GM21737 (cell line): ENCODE measurements at regions not wholly inside any gene's neighbourhood (a gene's known extent, or its start where the extent isn't known, plus 50 kb on each side); places are given as distances from the start of the nearest gene placed in this dataset.
"Not testable (repeated sequence)": the region's sequence is repeated elsewhere in the genome, so short reads cannot be mapped to it uniquely, and the experiment has no call there.

Experiments
- ATAC-seq: cut with Tn5 transposase; IDR thresholded peaks from one replicate; pipeline ENCODE4 v1.9.1; 2021; ENCODE audit warnings: mild to moderate bottlenecking, moderate library complexity; ENCODE audit not compliant: unreplicated experiment

GRCh38 chr19:31525610-31526147 is 176.4 kb upstream of the TSHZ3 start:
- ATAC-seq: no peak

DNA sequence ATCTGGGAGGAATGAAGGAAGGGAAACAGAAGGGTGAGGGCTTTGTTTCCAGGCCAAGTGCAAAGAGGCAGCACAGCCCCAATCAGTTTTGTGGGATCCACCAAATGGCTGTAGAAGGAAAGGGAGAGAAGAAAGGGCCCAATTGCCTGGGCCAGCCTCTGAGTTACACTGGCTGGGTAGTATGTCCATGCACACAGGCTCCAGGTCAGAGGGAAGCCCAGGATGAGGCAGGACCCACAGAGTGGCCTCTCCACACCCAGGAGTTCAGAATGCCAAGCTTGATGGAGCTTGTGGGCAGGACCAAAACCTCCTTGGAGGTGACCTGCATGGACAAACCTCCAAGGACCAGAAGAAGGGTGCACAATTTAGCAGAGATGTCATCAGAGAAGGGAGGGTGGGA is 178.2 kb upstream of the TSHZ3 start:
- ATAC-seq: no peak

DNA sequence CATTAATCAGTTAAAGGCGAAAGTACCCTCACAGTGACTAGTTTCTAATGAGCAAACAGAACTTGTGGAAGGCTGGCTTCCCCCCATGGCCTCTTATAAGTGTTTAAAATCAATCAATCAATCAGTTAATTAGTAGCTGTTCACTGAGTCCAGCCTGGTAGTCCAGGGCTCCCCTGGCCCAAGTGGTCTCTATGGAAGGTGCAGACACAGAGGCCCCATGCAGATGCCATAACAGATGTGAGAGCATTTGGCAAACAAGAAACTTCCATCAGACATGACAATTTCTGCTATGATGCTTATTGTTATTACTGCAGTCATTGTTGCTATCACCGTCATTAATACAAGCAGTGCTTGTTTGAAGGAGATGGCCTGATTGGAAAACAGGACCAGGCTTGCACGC is 179.0 kb upstream of the TSHZ3 start:
- ATAC-seq: no peak

- no peak for ATAC-seq
Measured at GRCh38 chr19:31529121-31529520, 179.9 kb upstream of the TSHZ3 start.

DNA sequence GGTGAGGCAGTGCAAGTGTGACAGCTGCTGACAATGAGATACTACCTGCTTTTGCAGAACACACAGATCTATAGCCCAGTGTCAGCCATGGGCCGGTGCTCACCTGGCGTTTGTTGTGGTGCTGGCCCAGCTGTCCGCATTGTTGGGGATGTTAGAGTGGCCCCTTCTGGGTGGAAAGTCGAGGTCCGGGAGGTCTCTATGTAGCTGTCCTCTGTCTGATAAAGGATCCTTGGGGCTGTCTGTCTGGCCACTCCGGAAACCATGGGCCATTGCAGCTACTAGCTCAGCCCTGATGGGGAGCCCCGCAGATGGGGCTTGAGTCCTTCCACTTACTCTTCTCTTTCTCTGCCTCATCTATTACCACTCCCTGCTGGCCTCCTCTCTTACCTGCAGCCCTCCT is 181.5 kb upstream of the TSHZ3 start:
- ATAC-seq: no peak

GRCh38 chr19:31531326-31531725 is 182.1 kb upstream of the TSHZ3 start:
- ATAC-seq: no peak

DNA sequence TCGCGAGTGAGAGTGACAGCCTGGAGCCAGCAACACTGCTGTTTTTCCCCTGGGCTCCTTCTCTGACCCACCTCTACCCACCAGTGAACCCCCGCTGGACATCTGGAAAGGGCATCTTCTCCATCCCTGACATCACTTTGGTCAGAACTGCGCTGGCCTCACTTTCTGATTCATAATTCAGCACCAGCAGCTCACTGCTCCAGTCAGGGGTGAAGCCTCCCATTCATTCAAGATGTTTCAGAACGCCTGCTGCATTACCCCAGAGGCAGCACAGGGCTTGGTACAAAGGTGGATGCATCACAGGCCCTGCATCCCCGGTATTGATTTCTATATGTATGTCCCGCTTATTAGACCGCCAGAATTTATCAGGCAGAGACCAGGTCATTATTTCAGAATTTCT is 182.8 kb upstream of the TSHZ3 start:
- ATAC-seq: no peak

GRCh38 chr19:31533114-31533513 is 183.9 kb upstream of the TSHZ3 start:
- no peak for ATAC-seq

- no peak for ATAC-seq
Measured at GRCh38 chr19:31534231-31534630, 185.0 kb upstream of the TSHZ3 start.

GRCh38 chr19:31534786-31535657 is 185.8 kb upstream of the TSHZ3 start:
- ATAC-seq: no peak

DNA sequence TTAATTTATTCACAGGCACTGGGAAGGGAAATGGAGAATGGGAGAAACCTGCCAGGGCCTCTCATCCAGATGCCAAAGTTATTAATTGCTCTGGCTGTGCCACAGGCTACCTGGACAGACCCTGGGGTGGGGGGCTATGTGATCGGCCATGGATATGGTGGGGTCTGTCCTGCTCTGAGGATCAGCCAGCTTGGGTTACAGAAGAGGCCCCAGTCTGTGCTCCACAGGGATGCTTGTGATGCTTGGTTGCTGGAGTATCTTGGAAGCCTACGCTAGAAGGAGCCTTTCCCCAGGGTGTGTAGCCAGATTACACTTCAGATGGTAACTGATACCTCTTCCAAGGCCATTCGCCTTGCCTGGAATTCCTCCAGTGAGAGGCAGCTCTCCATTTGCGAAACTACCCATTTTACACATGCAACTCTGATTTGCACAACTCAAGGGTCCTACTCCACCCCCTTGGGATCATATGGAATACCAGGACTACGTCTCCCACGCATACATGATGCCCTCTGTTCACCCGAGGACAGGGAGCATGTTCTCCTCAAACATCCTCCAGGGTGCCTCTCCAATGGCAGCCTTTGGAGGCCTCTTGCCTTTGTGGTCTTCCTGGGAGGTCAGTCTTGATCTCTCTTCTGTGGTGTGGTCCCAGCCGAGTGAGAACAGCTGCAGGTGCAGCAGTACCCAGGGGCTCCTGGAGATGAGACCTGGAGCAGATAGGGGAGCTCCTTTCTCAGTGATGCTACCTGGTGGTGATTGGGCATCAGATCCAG is 186.6 kb upstream of the TSHZ3 start:
- no peak for ATAC-seq

GRCh38 chr19:31537136-31537535 is 187.9 kb upstream of the TSHZ3 start:
- no peak for ATAC-seq

DNA sequence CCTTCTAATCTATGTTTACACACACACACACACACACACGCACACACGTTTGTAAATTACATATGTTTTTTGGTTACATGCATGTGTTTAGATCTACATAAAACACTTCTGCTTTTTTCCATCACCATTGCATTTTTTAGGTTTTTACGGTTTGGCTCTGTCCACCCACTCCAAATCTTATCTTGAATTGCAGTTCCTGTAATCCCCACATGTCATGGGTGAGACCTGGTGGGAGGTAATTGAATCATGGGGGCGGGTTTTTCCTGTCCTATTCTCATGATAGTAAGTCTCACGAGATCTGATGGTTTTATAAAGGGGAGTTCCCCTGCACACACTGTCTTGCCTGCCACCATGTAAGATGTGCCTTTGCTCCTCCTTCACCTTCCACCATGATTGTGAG is 188.7 kb upstream of the TSHZ3 start:
- ATAC-seq: not testable (repeated sequence)

- ATAC-seq: no peak
Measured at GRCh38 chr19:31538879-31539278, 189.6 kb upstream of the TSHZ3 start.

DNA sequence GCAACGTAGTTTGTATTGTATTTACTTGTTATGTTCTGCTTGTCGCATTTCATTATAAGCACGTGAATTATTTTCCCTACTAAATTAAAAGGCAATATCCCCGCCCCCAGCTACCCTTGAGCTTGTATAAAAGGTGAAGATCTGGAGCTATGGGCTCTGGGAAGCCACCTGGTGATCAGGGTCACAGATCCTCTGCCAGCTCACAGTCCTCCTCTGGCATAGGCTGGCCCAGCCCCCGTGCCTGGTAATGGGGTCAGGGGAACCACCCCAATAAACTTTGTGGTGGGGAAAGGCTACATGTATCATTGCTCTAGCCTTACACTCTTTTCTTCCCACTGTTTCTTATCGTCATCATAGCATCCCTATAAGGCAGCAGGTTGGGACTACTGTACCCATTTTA is 190.2 kb upstream of the TSHZ3 start:
- no peak for ATAC-seq

DNA sequence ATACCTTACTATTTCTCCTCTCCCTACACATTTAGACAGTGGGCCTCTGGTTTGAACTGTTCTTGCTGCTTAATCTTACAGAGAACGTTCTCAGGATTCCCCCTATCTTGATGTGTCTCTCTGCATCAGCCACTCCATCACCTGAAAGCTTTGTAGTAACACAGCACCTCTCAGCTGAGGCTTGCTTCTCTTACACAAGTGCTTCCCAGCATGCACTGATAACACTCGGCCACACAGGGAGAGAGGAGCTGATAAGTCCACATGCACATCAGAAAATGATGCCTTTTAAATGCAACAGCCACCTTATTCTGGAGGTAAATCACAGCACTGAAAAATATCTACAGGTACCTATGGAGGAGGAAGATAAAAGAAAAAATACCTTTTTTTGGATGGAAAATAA is 192.2 kb upstream of the TSHZ3 start:
- no peak for ATAC-seq

DNA sequence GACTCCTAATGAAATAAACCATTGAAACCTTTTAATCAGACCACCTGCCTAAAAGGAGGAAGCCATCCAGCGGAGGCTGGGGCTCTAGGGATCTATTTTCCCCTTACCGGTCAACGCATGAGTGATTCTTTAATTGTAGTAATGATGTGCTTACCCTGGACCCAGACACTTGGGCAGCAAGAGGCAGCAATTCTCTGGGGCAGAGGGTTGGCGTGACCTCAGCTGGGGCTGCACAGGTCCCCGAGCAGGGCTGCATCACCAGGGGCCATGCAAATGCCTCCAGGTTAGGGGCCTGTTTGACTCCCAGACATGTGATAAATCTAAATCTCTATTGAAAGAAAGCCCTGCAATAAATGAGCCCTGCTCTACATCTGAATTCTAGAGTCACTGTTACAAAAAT is 194.2 kb upstream of the TSHZ3 start:
- no peak for ATAC-seq

GRCh38 chr19:31545777-31546176 is 196.5 kb upstream of the TSHZ3 start:
- ATAC-seq: no peak

DNA sequence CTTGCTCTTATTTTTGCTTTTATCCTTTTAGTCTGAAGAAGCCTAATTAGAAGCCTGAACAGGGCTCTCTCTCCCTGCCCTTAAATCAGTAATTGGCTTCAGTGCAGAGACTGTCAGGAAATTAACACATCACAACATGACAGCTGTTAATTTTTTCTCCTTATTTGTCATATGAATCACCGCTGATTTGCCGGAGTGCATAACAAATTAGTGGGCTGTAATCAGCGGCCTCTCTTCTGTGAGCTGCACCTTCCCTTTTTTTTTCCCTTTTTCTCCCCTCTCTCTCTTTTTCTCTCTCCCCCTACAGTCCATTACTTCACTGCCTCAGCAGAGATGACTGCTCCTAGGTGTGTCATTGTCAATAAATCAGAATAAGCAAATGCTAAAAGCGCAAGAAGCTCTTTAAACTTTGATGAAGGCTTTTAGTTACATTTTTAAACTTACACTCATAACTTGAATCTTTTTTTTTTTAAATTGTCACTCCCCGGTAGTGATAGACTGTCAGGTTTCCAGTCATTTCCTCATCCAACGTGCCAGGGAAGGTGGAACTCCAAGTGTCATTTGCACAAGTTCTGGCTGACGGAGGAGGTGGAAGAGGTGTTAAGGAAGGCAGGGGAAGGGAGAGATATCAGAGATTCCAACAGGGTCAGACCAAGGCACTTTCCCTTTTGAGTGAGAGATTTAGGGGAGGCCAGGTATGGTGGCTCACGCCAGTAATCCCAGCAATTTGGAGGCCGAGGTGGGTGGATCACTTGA is 197.1 kb upstream of the TSHZ3 start:
- ATAC-seq: no peak

- no peak for ATAC-seq
Measured at GRCh38 chr19:31548941-31549340, 199.7 kb upstream of the TSHZ3 start.

GRCh38 chr19:31553112-31553845 is 204.0 kb upstream of the TSHZ3 start:
- no peak for ATAC-seq
